ENCODE measurements at regions not wholly inside any gene's neighbourhood (a gene's known extent, or its start where the extent isn't known, plus 50 kb on each side); places are given as distances from the start of the nearest gene placed in this dataset.

- Histone ChIP-seq H3K79me2 (ENCODE audit: insufficient read depth, low read length) (no peaks in the 10 kb centered on the region), H4K20me1 (ENCODE audit: insufficient read depth, low read length) (no peaks in the 10 kb centered on the region), H2AFZ (ENCODE audit: low read length) (no peak overlapping the region), H3K4me2 (ENCODE audit: insufficient read depth, low read length) (no peak overlapping the region), H3K36me3 (ENCODE audit: insufficient read depth, low read length) (no peaks in the 10 kb centered on the region), H3K27ac (ENCODE audit: low read depth, low read length) (no peak overlapping the region), H3K4me3 (ENCODE audit: insufficient read depth, low read length) (no peak overlapping the region), H3K4me1 (ENCODE audit: insufficient read depth, low read length) (no peaks in the 10 kb centered on the region), H3K27me3 (ENCODE audit: insufficient read depth, low read length) (peaks cover 24% of the 10 kb centered on the region), H3K9me3 (ENCODE audit: low read depth, low read length) (no peaks in the 10 kb centered on the region)
- no peak for DNase-seq (ENCODE audit: insufficient read length, low spot score, missing footprints)
- TF ChIP-seq, protein P1, sequence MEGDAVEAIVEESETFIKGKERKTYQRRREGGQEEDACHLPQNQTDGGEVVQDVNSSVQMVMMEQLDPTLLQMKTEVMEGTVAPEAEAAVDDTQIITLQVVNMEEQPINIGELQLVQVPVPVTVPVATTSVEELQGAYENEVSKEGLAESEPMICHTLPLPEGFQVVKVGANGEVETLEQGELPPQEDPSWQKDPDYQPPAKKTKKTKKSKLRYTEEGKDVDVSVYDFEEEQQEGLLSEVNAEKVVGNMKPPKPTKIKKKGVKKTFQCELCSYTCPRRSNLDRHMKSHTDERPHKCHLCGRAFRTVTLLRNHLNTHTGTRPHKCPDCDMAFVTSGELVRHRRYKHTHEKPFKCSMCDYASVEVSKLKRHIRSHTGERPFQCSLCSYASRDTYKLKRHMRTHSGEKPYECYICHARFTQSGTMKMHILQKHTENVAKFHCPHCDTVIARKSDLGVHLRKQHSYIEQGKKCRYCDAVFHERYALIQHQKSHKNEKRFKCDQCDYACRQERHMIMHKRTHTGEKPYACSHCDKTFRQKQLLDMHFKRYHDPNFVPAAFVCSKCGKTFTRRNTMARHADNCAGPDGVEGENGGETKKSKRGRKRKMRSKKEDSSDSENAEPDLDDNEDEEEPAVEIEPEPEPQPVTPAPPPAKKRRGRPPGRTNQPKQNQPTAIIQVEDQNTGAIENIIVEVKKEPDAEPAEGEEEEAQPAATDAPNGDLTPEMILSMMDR (IDR thresholded peaks at IDR 0.05; ENCODE audit: extremely low read depth, low read depth, low read length) = no peak
These were observed 269.7 kb downstream of the ABHD5 start for GRCh38 chr3:43960448-43960840.

- no peaks in the 10 kb centered on the region for H3K79me2 ChIP-seq (ENCODE audit: insufficient read depth, low read length)
- no peaks in the 10 kb centered on the region for H3K9me3 ChIP-seq (ENCODE audit: low read depth, low read length)
- no peak overlapping the region for H3K4me3 ChIP-seq (ENCODE audit: insufficient read depth, low read length)
- no peaks in the 10 kb centered on the region for H4K20me1 ChIP-seq (ENCODE audit: insufficient read depth, low read length)
- DNase-seq (ENCODE audit: insufficient read length, low spot score, missing footprints) = no peak
- H3K27ac ChIP-seq (ENCODE audit: low read depth, low read length) = no peak overlapping the region
- no peaks in the 10 kb centered on the region for H3K4me1 ChIP-seq (ENCODE audit: insufficient read depth, low read length)
- TF ChIP-seq, protein P1 (IDR thresholded peaks at IDR 0.05; ENCODE audit: extremely low read depth, low read depth, low read length) = no peak
- H2AFZ ChIP-seq (ENCODE audit: low read length) = no peak overlapping the region
- H3K4me2 ChIP-seq (ENCODE audit: insufficient read depth, low read length) = no peak overlapping the region
- peaks cover 21% of the 10 kb centered on the region for H3K27me3 ChIP-seq (ENCODE audit: insufficient read depth, low read length)
- no peaks in the 10 kb centered on the region for H3K36me3 ChIP-seq (ENCODE audit: insufficient read depth, low read length)
These were observed 271.3 kb downstream of the ABHD5 start for GRCh38 chr3:43962043-43962442.

- Histone ChIP-seq H3K4me1 (ENCODE audit: insufficient read depth, low read length) (no peaks in the 10 kb centered on the region), H3K36me3 (ENCODE audit: insufficient read depth, low read length) (no peaks in the 10 kb centered on the region), H3K79me2 (ENCODE audit: insufficient read depth, low read length) (no peaks in the 10 kb centered on the region), H4K20me1 (ENCODE audit: insufficient read depth, low read length) (no peaks in the 10 kb centered on the region), H2AFZ (ENCODE audit: low read length) (no peak overlapping the region), H3K27me3 (ENCODE audit: insufficient read depth, low read length) (peaks cover 16% of the 10 kb centered on the region), H3K27ac (ENCODE audit: low read depth, low read length) (no peak overlapping the region), H3K4me3 (ENCODE audit: insufficient read depth, low read length) (no peak overlapping the region), H3K4me2 (ENCODE audit: insufficient read depth, low read length) (no peak overlapping the region), H3K9me3 (ENCODE audit: low read depth, low read length) (no peaks in the 10 kb centered on the region)
- no peak for DNase-seq (ENCODE audit: insufficient read length, low spot score, missing footprints)
- TF ChIP-seq, protein P1 (IDR thresholded peaks at IDR 0.05; ENCODE audit: extremely low read depth, low read depth, low read length) = no peak
These were observed 272.5 kb downstream of the ABHD5 start for GRCh38 chr3:43963208-43963607.

- no peak overlapping the region for H3K4me2 ChIP-seq (ENCODE audit: insufficient read depth, low read length)
- DNase-seq (ENCODE audit: insufficient read length, low spot score, missing footprints) = peak; percentile 35
- H3K4me3 ChIP-seq (ENCODE audit: insufficient read depth, low read length) = no peak overlapping the region
- peaks cover 19% of the 10 kb centered on the region for H3K27me3 ChIP-seq (ENCODE audit: insufficient read depth, low read length)
- H4K20me1 ChIP-seq (ENCODE audit: insufficient read depth, low read length) = no peaks in the 10 kb centered on the region
- no peak overlapping the region for H2AFZ ChIP-seq (ENCODE audit: low read length)
- no peaks in the 10 kb centered on the region for H3K4me1 ChIP-seq (ENCODE audit: insufficient read depth, low read length)
- TF ChIP-seq, protein P1 (IDR thresholded peaks at IDR 0.05; ENCODE audit: extremely low read depth, low read depth, low read length) = no peak
- H3K27ac ChIP-seq (ENCODE audit: low read depth, low read length) = no peak overlapping the region
- no peaks in the 10 kb centered on the region for H3K36me3 ChIP-seq (ENCODE audit: insufficient read depth, low read length)
- no peaks in the 10 kb centered on the region for H3K79me2 ChIP-seq (ENCODE audit: insufficient read depth, low read length)
- H3K9me3 ChIP-seq (ENCODE audit: low read depth, low read length) = no peaks in the 10 kb centered on the region
These were observed 273.9 kb downstream of the ABHD5 start for GRCh38 chr3:43964640-43965039.

Measured in osteoblast (primary cell).